H1 (cell line): ENCODE measurements at regions not wholly inside any gene's neighbourhood (a gene's known extent, or its start where the extent isn't known, plus 50 kb on each side); places are given as distances from the start of the nearest gene placed in this dataset.

Experiments used
- ASH2L ChIP-seq: fragments of 200-600, 300-600 bp; sonication (generic); IDR thresholded peaks from one replicate; pipeline ENCODE4 v1.7.1; 2017; ENCODE audit warnings: low read length
- ATF3 ChIP-seq: IDR thresholded peaks from 2 replicates; pipeline ENCODE4 v1.6.1; 2011; ENCODE audit warnings: low read depth, mild to moderate bottlenecking, low read length; ENCODE audit not compliant: insufficient read depth
- CBX5 ChIP-seq: fragments of 300-800, 300-1000 bp; sonication (generic); IDR thresholded peaks from 2 replicates; pipeline ENCODE4 v1.7.1; 2016; ENCODE audit warnings: antibody characterized with exemption, low read length, low read depth
- EP300 ChIP-seq, 2 experiments: IDR thresholded peaks; 1 replicate in 1 of 2; 2 replicates in 1 of 2; pipeline ENCODE4 v1.6.1; 2011 to 2012; ENCODE audit warnings: low read depth in 2 of 2, low read length in 2 of 2, mild to moderate bottlenecking in 2 of 2, borderline replicate concordance in 1 of 2, inconsistent platforms in 1 of 2, moderate library complexity in 1 of 2
- GTF2F1 ChIP-seq: IDR thresholded peaks from 2 replicates; pipeline ENCODE4 v1.6.1; 2012; ENCODE audit warnings: low read depth, low read length, improper control_type of control experiment, borderline replicate concordance
- JUN ChIP-seq: IDR thresholded peaks from 2 replicates; pipeline ENCODE4 v1.6.1; 2011; ENCODE audit warnings: low read depth, mild to moderate bottlenecking, improper control_type of control experiment, low read length
- MAX ChIP-seq: IDR thresholded peaks from 2 replicates; pipeline ENCODE4 v1.6.1; 2012; ENCODE audit warnings: inconsistent platforms
- POLR2AphosphoS5 ChIP-seq: IDR thresholded peaks from 2 replicates; pipeline ENCODE4 v1.6.1; 2011; ENCODE audit warnings: low read depth, low read length
- RFX5 ChIP-seq: IDR thresholded peaks from 2 replicates; pipeline ENCODE4 v1.6.1; 2011; ENCODE audit warnings: low read depth, low read length, improper control_type of control experiment, borderline replicate concordance
- SIX5 ChIP-seq: IDR thresholded peaks from 2 replicates; pipeline ENCODE4 v1.6.1; 2011; ENCODE audit warnings: mild to moderate bottlenecking, low read depth, low read length
- SP1 ChIP-seq: IDR thresholded peaks from 2 replicates; pipeline ENCODE4 v1.6.1; 2011; ENCODE audit warnings: low read depth, low read length
- SP4 ChIP-seq: IDR thresholded peaks from 2 replicates; pipeline ENCODE4 v1.6.1; 2012; ENCODE audit warnings: low read length, inconsistent platforms
- TCF12 ChIP-seq: IDR thresholded peaks from 2 replicates; pipeline ENCODE4 v1.6.1; 2011; ENCODE audit warnings: low read depth, mild to moderate bottlenecking, low read length
- TF ChIP-seq, protein P1 (sequence below), 3 experiments: IDR thresholded peaks; 1 replicate in 2 of 3; 2 replicates in 1 of 3; pipeline versions ENCODE4 v1.5.1 to v1.6.1; 2011; ENCODE audit warnings: low read length in 3 of 3, mild to moderate bottlenecking in 3 of 3, inconsistent platforms in 2 of 3, low read depth in 1 of 3, moderate library complexity in 1 of 3; ENCODE audit not compliant: insufficient read depth in 1 of 3; ENCODE audit errors: control extremely low read depth in 1 of 3

- TF ChIP-seq, protein P1, sequence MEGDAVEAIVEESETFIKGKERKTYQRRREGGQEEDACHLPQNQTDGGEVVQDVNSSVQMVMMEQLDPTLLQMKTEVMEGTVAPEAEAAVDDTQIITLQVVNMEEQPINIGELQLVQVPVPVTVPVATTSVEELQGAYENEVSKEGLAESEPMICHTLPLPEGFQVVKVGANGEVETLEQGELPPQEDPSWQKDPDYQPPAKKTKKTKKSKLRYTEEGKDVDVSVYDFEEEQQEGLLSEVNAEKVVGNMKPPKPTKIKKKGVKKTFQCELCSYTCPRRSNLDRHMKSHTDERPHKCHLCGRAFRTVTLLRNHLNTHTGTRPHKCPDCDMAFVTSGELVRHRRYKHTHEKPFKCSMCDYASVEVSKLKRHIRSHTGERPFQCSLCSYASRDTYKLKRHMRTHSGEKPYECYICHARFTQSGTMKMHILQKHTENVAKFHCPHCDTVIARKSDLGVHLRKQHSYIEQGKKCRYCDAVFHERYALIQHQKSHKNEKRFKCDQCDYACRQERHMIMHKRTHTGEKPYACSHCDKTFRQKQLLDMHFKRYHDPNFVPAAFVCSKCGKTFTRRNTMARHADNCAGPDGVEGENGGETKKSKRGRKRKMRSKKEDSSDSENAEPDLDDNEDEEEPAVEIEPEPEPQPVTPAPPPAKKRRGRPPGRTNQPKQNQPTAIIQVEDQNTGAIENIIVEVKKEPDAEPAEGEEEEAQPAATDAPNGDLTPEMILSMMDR (IDR thresholded peaks at IDR 0.05; ENCODE audit: control extremely low read depth in 1 of 3, insufficient read depth in 1 of 3, low read depth in 1 of 3, low read length in 3 of 3), result no peak
- no peak for TF ChIP-seq SIX5
- TF ChIP-seq TCF12, result no peak
- TF ChIP-seq POLR2AphosphoS5, result no peak
- no peak for TF ChIP-seq ASH2L
- TF ChIP-seq GTF2F1, result no peak
- no peak for TF ChIP-seq JUN
- TF ChIP-seq EP300 (IDR thresholded peaks at IDR 0.05; ENCODE audit: borderline replicate concordance in 1 of 2, low read depth in 2 of 2, low read length in 2 of 2), result no peak
- TF ChIP-seq SP1, result no peak
- no peak for TF ChIP-seq SP4
- TF ChIP-seq ATF3, result no peak
- TF ChIP-seq RFX5, result no peak
- no peak for TF ChIP-seq CBX5
- TF ChIP-seq MAX, result no peak
Observed at GRCh38 chr16:61002479-61003204, 1033.6 kb downstream of the CDH8 start.
